Brain microvascular endothelial cell (primary cell): ENCODE measurements at regions not wholly inside any gene's neighbourhood (a gene's known extent, or its start where the extent isn't known, plus 50 kb on each side); places are given as distances from the start of the nearest gene placed in this dataset.

ENCODE experiments used
- DNase-seq: peaks from one replicate; pipeline ENCODE4 v3.0.0-alpha.2; 2020
- H3K27ac ChIP-seq: fragments of 250-450 bp; sonication (Bioruptor Pico); 2 replicates; pipeline ENCODE4 v1.5.1; 2020; ENCODE audit warnings: mild to moderate bottlenecking, moderate library complexity
- H3K27me3 ChIP-seq: fragments of 250-450 bp; sonication (Bioruptor Pico); replicated peaks from 2 replicates; pipeline ENCODE4 v1.5.1; 2020; ENCODE audit warnings: mild to moderate bottlenecking
- H3K36me3 ChIP-seq: fragments of 250-450 bp; sonication (Bioruptor Pico); replicated peaks from 2 replicates; pipeline ENCODE4 v1.5.1; 2020; ENCODE audit warnings: mild to moderate bottlenecking
- H3K4me3 ChIP-seq: 2 replicates; pipeline ENCODE4 v1.5.1; 2011; ENCODE audit warnings: low read depth, mild to moderate bottlenecking, control low read depth, low read length, moderate library complexity
- in situ Hi-C: cut with HindIII; loops from 2 replicates; pipeline ENCODE4 v1.10.0; 2017; ENCODE audit warnings: low sequenced_read_pairs, low pct_ligation_motif_present
- TF ChIP-seq, protein P1 (sequence below): IDR thresholded peaks from 2 replicates; pipeline ENCODE4 v1.5.1; 2011; ENCODE audit warnings: low read depth, mild to moderate bottlenecking, moderate library complexity, low read length, control low read depth, inconsistent platforms; ENCODE audit errors: missing control alignments

- no peak overlapping the region for H3K4me3 ChIP-seq
- DNase-seq, result no peak
- in situ Hi-C loops, result no loop called here
- TF ChIP-seq, protein P1, sequence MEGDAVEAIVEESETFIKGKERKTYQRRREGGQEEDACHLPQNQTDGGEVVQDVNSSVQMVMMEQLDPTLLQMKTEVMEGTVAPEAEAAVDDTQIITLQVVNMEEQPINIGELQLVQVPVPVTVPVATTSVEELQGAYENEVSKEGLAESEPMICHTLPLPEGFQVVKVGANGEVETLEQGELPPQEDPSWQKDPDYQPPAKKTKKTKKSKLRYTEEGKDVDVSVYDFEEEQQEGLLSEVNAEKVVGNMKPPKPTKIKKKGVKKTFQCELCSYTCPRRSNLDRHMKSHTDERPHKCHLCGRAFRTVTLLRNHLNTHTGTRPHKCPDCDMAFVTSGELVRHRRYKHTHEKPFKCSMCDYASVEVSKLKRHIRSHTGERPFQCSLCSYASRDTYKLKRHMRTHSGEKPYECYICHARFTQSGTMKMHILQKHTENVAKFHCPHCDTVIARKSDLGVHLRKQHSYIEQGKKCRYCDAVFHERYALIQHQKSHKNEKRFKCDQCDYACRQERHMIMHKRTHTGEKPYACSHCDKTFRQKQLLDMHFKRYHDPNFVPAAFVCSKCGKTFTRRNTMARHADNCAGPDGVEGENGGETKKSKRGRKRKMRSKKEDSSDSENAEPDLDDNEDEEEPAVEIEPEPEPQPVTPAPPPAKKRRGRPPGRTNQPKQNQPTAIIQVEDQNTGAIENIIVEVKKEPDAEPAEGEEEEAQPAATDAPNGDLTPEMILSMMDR, result no peak
- H3K27me3 ChIP-seq, result no peaks in the 10 kb centered on the region
- H3K27ac ChIP-seq, result no peak overlapping the region
- H3K36me3 ChIP-seq, result no peaks in the 10 kb centered on the region
Measured at GRCh38 chr14:97924922-97925613, 1127.9 kb downstream of the VRK1 start.

DNA sequence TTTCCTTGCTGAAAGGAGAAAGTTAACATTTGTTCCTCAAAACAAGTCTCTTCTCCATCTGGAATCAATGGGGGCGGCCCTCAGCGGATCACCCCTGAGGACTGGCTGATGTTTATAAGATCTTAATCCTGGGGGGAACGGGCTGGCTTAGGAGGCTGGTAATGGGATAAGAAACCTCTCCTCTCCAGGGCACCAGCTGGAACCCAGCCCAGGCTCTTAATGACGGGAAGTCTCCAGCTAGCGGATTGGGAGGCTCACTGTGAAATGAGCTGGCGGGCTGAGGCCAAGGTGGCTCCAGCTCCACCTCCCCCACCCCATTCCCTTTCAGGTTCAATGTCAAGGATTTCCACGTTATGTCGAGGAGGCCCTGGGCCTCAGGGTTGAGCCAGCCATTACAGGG, 1133.0 kb downstream of the VRK1 start:
- DNase-seq, result no peak
- Histone ChIP-seq H3K27ac (no peak overlapping the region), H3K4me3 (no peak overlapping the region), H3K27me3 (no peaks in the 10 kb centered on the region), H3K36me3 (no peaks in the 10 kb centered on the region)
- TF ChIP-seq, protein P1, result no peak
- in situ Hi-C loops, result no loop called here

DNA sequence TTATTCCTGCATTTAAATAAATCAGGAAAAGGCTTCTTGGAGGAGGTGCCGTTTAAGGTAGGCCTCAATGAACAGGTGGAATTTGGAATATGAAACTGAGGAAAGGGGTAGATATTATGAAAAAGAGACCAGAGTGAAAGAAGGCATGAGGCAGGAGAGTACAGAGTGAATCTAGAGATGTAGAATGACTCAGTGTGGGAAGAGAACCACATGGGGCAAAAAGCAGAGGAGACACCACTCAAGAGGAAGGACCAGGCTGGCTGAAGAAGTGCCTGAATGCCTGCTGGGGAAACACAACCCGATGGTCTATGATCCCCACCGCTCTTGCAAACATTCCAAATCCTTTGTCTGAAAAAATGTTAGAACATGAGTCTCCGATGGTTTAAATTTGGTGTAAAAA, 1134.1 kb downstream of the VRK1 start:
- in situ Hi-C loops, result no loop called here
- TF ChIP-seq, protein P1, result no peak
- Histone ChIP-seq H3K36me3 (no peaks in the 10 kb centered on the region), H3K4me3 (no peak overlapping the region), H3K27ac (no peak overlapping the region), H3K27me3 (no peaks in the 10 kb centered on the region)
- DNase-seq, result no peak

DNA sequence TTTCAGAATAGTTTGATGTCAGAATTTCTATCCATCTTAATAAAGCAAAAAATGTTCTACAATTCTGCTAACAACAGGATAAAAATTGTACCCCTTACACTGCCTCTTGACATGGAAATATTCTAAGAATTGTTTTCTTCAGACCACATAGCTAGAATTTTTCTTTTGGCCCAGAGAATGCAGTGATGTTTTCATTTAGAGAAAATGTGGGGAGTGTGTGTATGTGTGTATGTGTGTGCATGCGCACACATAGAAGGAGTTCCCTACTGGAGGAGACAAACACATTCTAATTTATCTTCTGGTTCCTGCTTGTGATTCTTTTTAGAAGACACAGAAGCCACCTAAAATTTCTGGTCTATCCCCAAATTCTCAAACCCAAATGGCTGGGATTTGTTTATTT, 1145.7 kb downstream of the VRK1 start:
- TF ChIP-seq, protein P1, result no peak
- no peaks in the 10 kb centered on the region for H3K27me3 ChIP-seq
- in situ Hi-C loops, result no loop called here
- H3K4me3 ChIP-seq, result no peak overlapping the region
- H3K27ac ChIP-seq, result no peak overlapping the region
- DNase-seq, result no peak
- H3K36me3 ChIP-seq, result no peaks in the 10 kb centered on the region

DNA sequence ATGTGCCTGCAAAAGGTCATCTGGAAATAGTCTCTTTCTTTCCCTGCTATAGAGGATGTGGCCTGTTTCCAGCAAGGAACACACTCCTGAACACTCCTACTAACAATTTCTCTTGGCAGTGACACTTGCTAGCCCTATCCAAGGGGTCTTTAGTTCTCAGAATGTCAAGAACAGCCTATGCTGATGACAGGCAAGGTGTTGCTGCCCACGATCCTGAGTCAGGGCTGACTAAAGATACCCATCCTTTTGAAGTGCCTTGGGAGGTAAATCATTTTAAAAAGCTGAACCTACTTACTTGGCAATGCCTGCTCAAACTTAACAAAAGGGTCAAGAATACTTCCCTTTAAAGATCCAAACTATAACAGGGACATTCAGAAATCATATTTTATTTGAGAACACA, 1146.4 kb downstream of the VRK1 start:
- in situ Hi-C loops, result no loop called here
- no peaks in the 10 kb centered on the region for H3K36me3 ChIP-seq
- DNase-seq, result no peak
- H3K27me3 ChIP-seq, result no peaks in the 10 kb centered on the region
- H3K4me3 ChIP-seq, result no peak overlapping the region
- no peak overlapping the region for H3K27ac ChIP-seq
- TF ChIP-seq, protein P1, result no peak

DNA sequence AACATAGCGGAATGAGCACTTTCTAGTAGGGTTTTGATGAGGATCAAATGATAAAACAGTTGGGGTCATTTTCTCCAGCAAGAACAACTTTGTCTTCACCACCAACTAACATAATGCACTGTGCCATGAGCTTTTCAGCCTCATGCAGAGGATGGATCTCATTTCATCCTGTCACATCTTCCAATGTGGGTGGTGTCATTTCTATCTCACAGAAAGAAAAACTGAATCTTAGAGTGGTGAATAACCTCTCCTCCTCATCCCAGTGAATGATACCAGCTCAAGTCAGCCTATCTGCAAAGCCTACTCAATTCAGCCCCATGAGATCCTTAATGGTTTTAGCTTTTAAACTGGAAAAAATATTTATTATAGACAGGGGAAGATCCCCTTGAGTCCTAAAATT, 1147.2 kb downstream of the VRK1 start:
- in situ Hi-C loops, result no loop called here
- TF ChIP-seq, protein P1, result no peak

More for the DNA sequence above, 1147.2 kb downstream of the VRK1 start:
- Histone ChIP-seq H3K27me3 (no peaks in the 10 kb centered on the region), H3K4me3 (no peak overlapping the region), H3K36me3 (no peaks in the 10 kb centered on the region), H3K27ac (no peak overlapping the region)
- DNase-seq, result no peak
